GM12874 (cell line): ENCODE measurements at regions not wholly inside any gene's neighbourhood (a gene's known extent, or its start where the extent isn't known, plus 50 kb on each side); places are given as distances from the start of the nearest gene placed in this dataset.

Experiments used
- TF ChIP-seq, protein P1 (sequence below): IDR thresholded peaks from 2 replicates; pipeline ENCODE4 v1.5.1; 2011; ENCODE audit warnings: low read depth, mild to moderate bottlenecking, control low read depth, low read length, moderate library complexity; ENCODE audit not compliant: insufficient read depth

- TF ChIP-seq, protein P1, sequence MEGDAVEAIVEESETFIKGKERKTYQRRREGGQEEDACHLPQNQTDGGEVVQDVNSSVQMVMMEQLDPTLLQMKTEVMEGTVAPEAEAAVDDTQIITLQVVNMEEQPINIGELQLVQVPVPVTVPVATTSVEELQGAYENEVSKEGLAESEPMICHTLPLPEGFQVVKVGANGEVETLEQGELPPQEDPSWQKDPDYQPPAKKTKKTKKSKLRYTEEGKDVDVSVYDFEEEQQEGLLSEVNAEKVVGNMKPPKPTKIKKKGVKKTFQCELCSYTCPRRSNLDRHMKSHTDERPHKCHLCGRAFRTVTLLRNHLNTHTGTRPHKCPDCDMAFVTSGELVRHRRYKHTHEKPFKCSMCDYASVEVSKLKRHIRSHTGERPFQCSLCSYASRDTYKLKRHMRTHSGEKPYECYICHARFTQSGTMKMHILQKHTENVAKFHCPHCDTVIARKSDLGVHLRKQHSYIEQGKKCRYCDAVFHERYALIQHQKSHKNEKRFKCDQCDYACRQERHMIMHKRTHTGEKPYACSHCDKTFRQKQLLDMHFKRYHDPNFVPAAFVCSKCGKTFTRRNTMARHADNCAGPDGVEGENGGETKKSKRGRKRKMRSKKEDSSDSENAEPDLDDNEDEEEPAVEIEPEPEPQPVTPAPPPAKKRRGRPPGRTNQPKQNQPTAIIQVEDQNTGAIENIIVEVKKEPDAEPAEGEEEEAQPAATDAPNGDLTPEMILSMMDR = no peak
Measured at GRCh38 chr4:66736606-66737005, 808.7 kb downstream of the CENPC start.

DNA sequence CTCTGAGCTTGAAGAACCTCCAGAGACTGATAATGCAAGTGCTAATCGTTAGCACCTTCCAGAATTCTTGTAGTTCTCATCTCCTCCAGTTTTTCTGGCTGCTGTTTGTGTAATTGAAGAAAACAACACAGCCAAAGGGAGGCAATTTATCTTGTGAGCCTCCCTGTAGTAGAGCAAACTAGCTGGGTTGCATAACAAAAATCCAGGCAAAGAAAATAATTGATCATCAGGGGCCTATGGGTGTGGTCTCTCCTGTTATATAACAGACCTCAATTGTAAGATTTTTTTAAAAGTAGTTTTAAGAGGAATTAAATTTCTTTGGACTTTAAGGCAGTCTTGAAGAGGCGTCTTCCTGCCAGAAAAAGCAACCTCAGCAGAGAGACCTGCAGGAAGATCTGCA, 817.0 kb downstream of the CENPC start:
- TF ChIP-seq, protein P1 = no peak

- TF ChIP-seq, protein P1 = no peak
Measured at GRCh38 chr4:66704243-66704642, 841.1 kb downstream of the CENPC start.

DNA sequence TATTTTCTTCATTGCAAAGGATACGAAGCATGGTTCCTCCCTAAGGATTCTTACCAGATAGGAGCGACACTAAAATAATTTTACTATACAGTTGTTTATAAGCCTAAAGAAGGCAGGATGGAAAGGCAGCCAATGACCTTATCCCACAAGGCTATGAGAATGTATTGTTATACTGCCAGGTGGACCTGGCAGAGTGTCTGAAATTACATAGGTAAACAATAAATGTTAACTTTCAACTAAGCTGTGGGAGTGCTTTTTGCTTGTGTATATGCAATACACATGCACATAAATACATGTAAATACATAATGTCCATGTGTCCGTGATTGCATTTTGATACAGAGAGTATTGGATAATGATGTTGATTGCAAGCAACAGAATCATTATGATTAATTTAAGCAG, 850.6 kb downstream of the CENPC start:
- TF ChIP-seq, protein P1 = no peak

- TF ChIP-seq, protein P1 = no peak
Measured at GRCh38 chr4:66693694-66694093, 851.6 kb downstream of the CENPC start.

DNA sequence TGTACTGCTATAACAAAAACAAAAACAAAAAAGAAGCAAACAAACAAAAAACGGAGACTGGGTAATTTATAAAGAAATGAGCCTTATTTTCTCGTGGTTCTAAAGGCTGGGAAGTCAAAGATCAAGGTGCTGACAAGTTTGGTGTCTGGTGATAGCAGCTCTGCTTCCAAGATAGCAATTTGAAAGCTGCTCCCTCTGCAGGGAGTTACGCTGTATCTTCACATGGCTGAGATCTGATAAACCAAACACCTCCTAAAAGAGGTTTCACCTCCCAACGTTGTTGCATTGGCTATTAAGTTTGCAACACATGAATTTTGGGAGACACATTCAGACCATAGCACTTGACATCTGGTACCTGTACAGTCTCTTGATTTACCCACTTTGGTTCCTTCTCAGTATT, 854.2 kb downstream of the CENPC start:
- TF ChIP-seq, protein P1 = no peak

DNA sequence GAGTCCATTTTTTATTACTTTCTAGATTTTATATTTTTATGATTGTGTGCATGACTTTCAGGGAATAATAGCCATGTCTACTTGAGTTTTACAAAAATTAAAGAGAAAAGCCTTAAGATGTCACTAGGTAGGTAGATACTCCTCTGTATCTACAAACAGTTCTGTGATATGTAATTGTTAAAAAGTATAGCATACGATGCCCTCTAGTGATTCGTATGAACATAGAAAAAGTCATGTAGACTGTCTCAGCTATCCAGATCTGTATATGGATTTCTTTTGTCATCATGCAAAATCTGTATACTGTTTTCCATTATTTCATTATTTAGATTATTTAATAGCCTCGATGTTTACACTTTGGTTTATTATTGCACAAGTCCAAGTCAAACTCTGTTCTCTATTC, 856.6 kb downstream of the CENPC start:
- TF ChIP-seq, protein P1 = no peak

- TF ChIP-seq, protein P1 = no peak
Measured at GRCh38 chr4:66687459-66687858, 857.8 kb downstream of the CENPC start.
